Stimulated activated CD4-positive, alpha-beta T cell treated with anti-CD3 and anti-CD28 coated beads, Interleukin-1b, Interleukin-23, amount 100 ng/mL, for 4 hours (primary cell): ENCODE measurements at regions not wholly inside any gene's neighbourhood (a gene's known extent, or its start where the extent isn't known, plus 50 kb on each side); places are given as distances from the start of the nearest gene placed in this dataset.
"Not testable (repeated sequence)": the region's sequence is repeated elsewhere in the genome, so short reads cannot be mapped to it uniquely, and the experiment has no call there.

ENCODE experiments used
- DNase-seq, 2 donors: peaks; one replicate each; pipeline ENCODE4 v3.0.0-alpha.2; 2020; ENCODE audit warnings: low read depth in 2 of 2

- DNase-seq = no peak
These were observed 101.6 kb downstream of the CPN2 start for GRCh38 chr3:194249323-194250097.

GRCh38 chr3:194250098-194251002 is 100.8 kb downstream of the CPN2 start:
- DNase-seq = no peak

GRCh38 chr3:194251007-194251406 is 100.1 kb downstream of the CPN2 start:
- no peak for DNase-seq

GRCh38 chr3:194251461-194251860 is 99.7 kb downstream of the CPN2 start:
- no peak for DNase-seq

GRCh38 chr3:194251891-194252560 is 99.1 kb downstream of the CPN2 start:
- no peak for DNase-seq

GRCh38 chr3:194253270-194253669 is 97.9 kb downstream of the CPN2 start:
- no peak for DNase-seq

- DNase-seq = no peak
These were observed 97.1 kb downstream of the CPN2 start for GRCh38 chr3:194254040-194254439.

GRCh38 chr3:194255252-194256039 is 95.7 kb downstream of the CPN2 start:
- DNase-seq = peak; percentile 31 to 37

- DNase-seq = no peak
These were observed 94.8 kb downstream of the CPN2 start for GRCh38 chr3:194256040-194256945.

- no peak for DNase-seq
These were observed 93.9 kb downstream of the CPN2 start for GRCh38 chr3:194257151-194257621.

- no peak for DNase-seq
These were observed 93.0 kb downstream of the CPN2 start for GRCh38 chr3:194257916-194258668.

GRCh38 chr3:194259982-194260766 is 91.0 kb downstream of the CPN2 start:
- no peak for DNase-seq

- no peak for DNase-seq
These were observed 89.5 kb downstream of the CPN2 start for GRCh38 chr3:194261581-194262063.

GRCh38 chr3:194262176-194262924 is 88.8 kb downstream of the CPN2 start:
- DNase-seq = no peak

- DNase-seq = no peak
These were observed 88.2 kb downstream of the CPN2 start for GRCh38 chr3:194262925-194263305.

- DNase-seq = not testable (repeated sequence)
These were observed 86.3 kb downstream of the CPN2 start for GRCh38 chr3:194264631-194265504.

- no peak for DNase-seq
These were observed 85.6 kb downstream of the CPN2 start for GRCh38 chr3:194265505-194265892.
